HFFc6 (cell line): ENCODE measurements at regions not wholly inside any gene's neighbourhood (a gene's known extent, or its start where the extent isn't known, plus 50 kb on each side); places are given as distances from the start of the nearest gene placed in this dataset.

ENCODE experiments used
- DNase-seq: peaks from one replicate; pipeline ENCODE4 v3.0.0-alpha.2; 2018
- H3K27ac Mint-ChIP-seq: 2 replicates; pipeline ENCODE4 v1.8.0; 2020; ENCODE audit warnings: mild to moderate bottlenecking, mixed read lengths
- H3K27me3 Mint-ChIP-seq: 2 replicates; pipeline ENCODE4 v1.8.0; 2021; ENCODE audit warnings: mild to moderate bottlenecking, moderate library complexity, mixed read lengths; ENCODE audit not compliant: insufficient read depth
- H3K36me3 Mint-ChIP-seq: 2 replicates; pipeline ENCODE4 v1.8.0; 2021; ENCODE audit warnings: low read depth, mixed read lengths
- H3K4me1 Mint-ChIP-seq: 2 replicates; pipeline ENCODE4 v1.8.0; 2020; ENCODE audit warnings: low read depth, mixed read lengths
- H3K4me3 Mint-ChIP-seq: 2 replicates; pipeline ENCODE4 v1.8.0; 2020; ENCODE audit warnings: mild to moderate bottlenecking, moderate library complexity, mixed read lengths
- H3K9me3 Mint-ChIP-seq: 2 replicates; pipeline ENCODE4 v1.8.0; 2020; ENCODE audit warnings: mild to moderate bottlenecking, mixed read lengths
- CTCF ChIP-seq: fragments of 200-600 bp; sonication (generic); IDR thresholded peaks from 2 replicates; pipeline ENCODE4 v1.5.0; 2021; ENCODE audit warnings: antibody characterized with exemption, mild to moderate bottlenecking

- H3K9me3 Mint-ChIP-seq = no peaks in the 10 kb centered on the region
- no peaks in the 10 kb centered on the region for H3K4me1 Mint-ChIP-seq
Measured at GRCh38 chr2:18325118-18325517, 235.3 kb downstream of the RDH14 start.

GRCh38 chr2:18319987-18320386, 240.5 kb downstream of the RDH14 start:
- H3K36me3 Mint-ChIP-seq = no peaks in the 10 kb centered on the region
- H3K4me1 Mint-ChIP-seq = no peaks in the 10 kb centered on the region
- TF ChIP-seq CTCF = no peak
- no peak overlapping the region for H3K4me3 Mint-ChIP-seq
- H3K9me3 Mint-ChIP-seq = no peaks in the 10 kb centered on the region
- no peak overlapping the region for H3K27ac Mint-ChIP-seq
- H3K27me3 Mint-ChIP-seq = no peaks in the 10 kb centered on the region; the same call in 1 of the 2 replicates
- DNase-seq = no peak

More at GRCh38 chr2:18325118-18325517, 235.3 kb downstream of the RDH14 start:
- Mint-ChIP-seq H3K4me3 (no peak overlapping the region), H3K27ac (no peak overlapping the region), H3K36me3 (no peaks in the 10 kb centered on the region), H3K27me3 (no peaks in the 10 kb centered on the region; the same call in 1 of the 2 replicates)
- TF ChIP-seq CTCF = no peak
- DNase-seq = no peak

GRCh38 chr2:18317017-18317416, 243.4 kb downstream of the RDH14 start:
- Mint-ChIP-seq H3K27me3 (no peaks in the 10 kb centered on the region; the same call in 1 of the 2 replicates), H3K27ac (no peak overlapping the region), H3K9me3 (peaks cover 3% of the 10 kb centered on the region; the same call in 1 of the 2 replicates), H3K4me1 (no peaks in the 10 kb centered on the region), H3K4me3 (no peak overlapping the region), H3K36me3 (no peaks in the 10 kb centered on the region)
- TF ChIP-seq CTCF = no peak
- DNase-seq = no peak

GRCh38 chr2:18312818-18313217, 247.6 kb downstream of the RDH14 start:
- no peak for TF ChIP-seq CTCF
- H3K4me1 Mint-ChIP-seq = peaks cover 13% of the 10 kb centered on the region

GRCh38 chr2:18311420-18312195, 248.8 kb downstream of the RDH14 start:
- peak; percentile 66 for DNase-seq
- H3K4me1 Mint-ChIP-seq = peaks cover 13% of the 10 kb centered on the region
- no peak overlapping the region for H3K4me3 Mint-ChIP-seq
- no peak for TF ChIP-seq CTCF
- H3K9me3 Mint-ChIP-seq = peaks cover 3% of the 10 kb centered on the region; the same call in 1 of the 2 replicates
- no peaks in the 10 kb centered on the region for H3K36me3 Mint-ChIP-seq
- no peaks in the 10 kb centered on the region for H3K27me3 Mint-ChIP-seq
- no peak overlapping the region for H3K27ac Mint-ChIP-seq

More at GRCh38 chr2:18312818-18313217, 247.6 kb downstream of the RDH14 start:
- no peak for DNase-seq
- H3K27ac Mint-ChIP-seq = no peak overlapping the region
- H3K9me3 Mint-ChIP-seq = peaks cover 3% of the 10 kb centered on the region; the same call in 1 of the 2 replicates
- H3K27me3 Mint-ChIP-seq = no peaks in the 10 kb centered on the region
- H3K36me3 Mint-ChIP-seq = no peaks in the 10 kb centered on the region
- no peak overlapping the region for H3K4me3 Mint-ChIP-seq
